H9 (cell line): ENCODE measurements at regions not wholly inside any gene's neighbourhood (a gene's known extent, or its start where the extent isn't known, plus 50 kb on each side); places are given as distances from the start of the nearest gene placed in this dataset.

Source experiments
- DNase-seq: peaks from one replicate; pipeline ENCODE4 v3.0.0-alpha.2; 2017
- H2AFZ ChIP-seq: one replicate; pipeline ENCODE4 v1.6.1; 2013; ENCODE audit warnings: mild to moderate bottlenecking, low read length, control low read depth, moderate library complexity
- H2AK5ac ChIP-seq: 2 replicates; pipeline ENCODE4 v1.6.1; 2013; ENCODE audit warnings: low read length, control low read depth, mixed read lengths; ENCODE audit not compliant: insufficient read length
- H2BK120ac ChIP-seq: one replicate; pipeline ENCODE4 v1.6.1; 2013; ENCODE audit warnings: low read depth, mild to moderate bottlenecking, low read length, control low read depth, inconsistent platforms; ENCODE audit not compliant: poor library complexity, severe bottlenecking
- H2BK12ac ChIP-seq: 2 replicates; pipeline ENCODE4 v1.6.1; 2013; ENCODE audit warnings: low read length, control low read depth, mixed read lengths, low read depth; ENCODE audit not compliant: insufficient read length
- H2BK15ac ChIP-seq: 2 replicates; pipeline ENCODE4 v1.6.1; 2013; ENCODE audit warnings: low read depth, low read length, control low read depth
- H2BK20ac ChIP-seq: one replicate; pipeline ENCODE4 v1.6.1; 2013; ENCODE audit warnings: low read depth, mild to moderate bottlenecking, low read length, control low read depth, inconsistent platforms; ENCODE audit not compliant: poor library complexity, severe bottlenecking
- H2BK5ac ChIP-seq: 2 replicates; pipeline ENCODE4 v1.6.1; 2013; ENCODE audit warnings: low read length, control low read depth, mixed read lengths; ENCODE audit not compliant: insufficient read length
- H3K14ac ChIP-seq: 2 replicates; pipeline ENCODE4 v1.6.1; 2013; ENCODE audit warnings: low read length, control low read depth; ENCODE audit not compliant: insufficient read depth
- H3K18ac ChIP-seq: 2 replicates; pipeline ENCODE4 v1.6.1; 2013; ENCODE audit warnings: low read depth, mild to moderate bottlenecking, mixed read lengths, low read length, control low read depth; ENCODE audit not compliant: insufficient read length
- H3K23ac ChIP-seq: 2 replicates; pipeline ENCODE4 v1.6.1; 2013; ENCODE audit warnings: low read length, control low read depth, mixed read lengths, low read depth; ENCODE audit not compliant: insufficient read length
- H3K23me2 ChIP-seq: 2 replicates; pipeline ENCODE4 v1.6.1; 2013; ENCODE audit warnings: low read depth, mild to moderate bottlenecking, mixed read lengths, low read length, control low read depth; ENCODE audit not compliant: insufficient read length, poor library complexity, severe bottlenecking
- H3K27ac ChIP-seq: 2 replicates; pipeline ENCODE4 v1.5.1; 2013; ENCODE audit warnings: low read length, control low read depth, mixed read lengths, low read depth; ENCODE audit not compliant: insufficient read length
- H3K27me3 ChIP-seq: 2 replicates; pipeline ENCODE4 v1.6.1; 2013; ENCODE audit warnings: low read length, control low read depth, inconsistent platforms; ENCODE audit not compliant: insufficient read depth
- H3K4ac ChIP-seq: 2 replicates; pipeline ENCODE4 v1.6.1; 2013; ENCODE audit warnings: low read depth, mild to moderate bottlenecking, control low read depth, inconsistent platforms, low read length, moderate library complexity
- H3K4me1 ChIP-seq: 2 replicates; pipeline ENCODE4 v1.6.1; 2013; ENCODE audit warnings: low read length, control low read depth, inconsistent platforms; ENCODE audit not compliant: insufficient read depth
- H3K4me2 ChIP-seq: 2 replicates; pipeline ENCODE4 v1.6.1; 2013; ENCODE audit warnings: low read length, control low read depth, mixed read lengths; ENCODE audit not compliant: insufficient read length, insufficient read depth
- H3K56ac ChIP-seq: 2 replicates; pipeline ENCODE4 v1.6.1; 2013; ENCODE audit warnings: low read depth, mild to moderate bottlenecking, mixed read lengths, low read length, control low read depth; ENCODE audit not compliant: insufficient read length
- H3K79me1 ChIP-seq: 2 replicates; pipeline ENCODE4 v1.6.1; 2013; ENCODE audit warnings: low read depth, mild to moderate bottlenecking, moderate library complexity, low read length, control low read depth, inconsistent platforms; ENCODE audit not compliant: insufficient read depth, poor library complexity, severe bottlenecking
- H3K79me2 ChIP-seq: 2 replicates; pipeline ENCODE4 v1.6.1; 2013; ENCODE audit warnings: low read length, control low read depth, inconsistent platforms; ENCODE audit not compliant: insufficient read depth
- H3K9ac ChIP-seq: 2 replicates; pipeline ENCODE4 v1.6.1; 2013; ENCODE audit warnings: low read length, control low read depth, mixed read lengths; ENCODE audit not compliant: insufficient read length; ENCODE audit errors: extremely low read depth
- H3K9me3 ChIP-seq: one replicate; pipeline ENCODE4 v1.6.1; 2013; ENCODE audit warnings: low read depth, low read length, inconsistent platforms; ENCODE audit not compliant: control insufficient read depth
- H3T11ph ChIP-seq: one replicate; pipeline ENCODE4 v1.6.1; 2013; ENCODE audit warnings: mild to moderate bottlenecking, low read length, control low read depth, inconsistent platforms
- H4K20me1 ChIP-seq: one replicate; pipeline ENCODE4 v1.6.1; 2013; ENCODE audit not compliant: control insufficient read depth, insufficient read length, insufficient read depth
- H4K5ac ChIP-seq: 2 replicates; pipeline ENCODE4 v1.6.1; 2013; ENCODE audit warnings: low read depth, mild to moderate bottlenecking, mixed read lengths, low read length, control low read depth; ENCODE audit not compliant: insufficient read length
- H4K8ac ChIP-seq: replicated peaks from 2 replicates; pipeline ENCODE4 v1.6.1; 2013; ENCODE audit warnings: low read length, control low read depth, mixed read lengths, low read depth; ENCODE audit not compliant: insufficient read length
- H4K91ac ChIP-seq: 2 replicates; pipeline ENCODE4 v1.6.1; 2013; ENCODE audit warnings: low read depth, mild to moderate bottlenecking, moderate library complexity, mixed read lengths, low read length, control low read depth; ENCODE audit not compliant: insufficient read length
- H3K27ac Mint-ChIP-seq, 3 experiments: 2 replicates in 2 of 3; 3 replicates in 1 of 3; pipeline ENCODE4 v1.8.0; 2020 to 2021; ENCODE audit warnings: mixed read lengths in 3 of 3, mild to moderate bottlenecking in 1 of 3, moderate library complexity in 1 of 3
- H3K27me3 Mint-ChIP-seq: 2 replicates; pipeline ENCODE4 v1.8.0; 2021; ENCODE audit warnings: low read depth, mild to moderate bottlenecking, moderate library complexity, mixed read lengths
- H3K36me3 Mint-ChIP-seq, 3 experiments: 2 replicates in 2 of 3; 3 replicates in 1 of 3; pipeline ENCODE4 v1.8.0; 2020 to 2021; ENCODE audit warnings: low read depth in 3 of 3, mixed read lengths in 3 of 3; ENCODE audit not compliant: insufficient read depth in 1 of 3
- H3K4me1 Mint-ChIP-seq, 2 experiments: 2 replicates each; pipeline ENCODE4 v1.8.0; 2020; ENCODE audit warnings: mixed read lengths in 2 of 2
- H3K4me3 Mint-ChIP-seq, 2 experiments: 2 replicates in 1 of 2; 3 replicates in 1 of 2; pipeline ENCODE4 v1.8.0; 2020 to 2021; ENCODE audit warnings: mild to moderate bottlenecking in 2 of 2, mixed read lengths in 2 of 2, moderate library complexity in 1 of 2
- H3K9me3 Mint-ChIP-seq, 2 experiments: 2 replicates in 1 of 2; 3 replicates in 1 of 2; pipeline ENCODE4 v1.8.0; 2020; ENCODE audit warnings: mild to moderate bottlenecking in 2 of 2, mixed read lengths in 2 of 2, moderate library complexity in 1 of 2
- CTCF ChIP-seq: fragments of 200-600 bp; sonication (generic); conservative IDR thresholded peaks from 3 replicates; pipeline ENCODE4 v1.8.0; 2021; ENCODE audit warnings: antibody characterized with exemption, mild to moderate bottlenecking
- WGBS: extraction: QIAGEN DNeasy Blood & Tissue Kit; methylation state at CpG from one replicate; pipeline ENCODE4 v1.1.7; 2013; ENCODE audit warnings: missing lambda C conversion rate, low lambda C conversion rate, mixed read lengths; ENCODE audit not compliant: insufficient read length; ENCODE audit errors: extremely low coverage; 5-methylcytosine and 5-hydroxymethylcytosine counted together

DNA sequence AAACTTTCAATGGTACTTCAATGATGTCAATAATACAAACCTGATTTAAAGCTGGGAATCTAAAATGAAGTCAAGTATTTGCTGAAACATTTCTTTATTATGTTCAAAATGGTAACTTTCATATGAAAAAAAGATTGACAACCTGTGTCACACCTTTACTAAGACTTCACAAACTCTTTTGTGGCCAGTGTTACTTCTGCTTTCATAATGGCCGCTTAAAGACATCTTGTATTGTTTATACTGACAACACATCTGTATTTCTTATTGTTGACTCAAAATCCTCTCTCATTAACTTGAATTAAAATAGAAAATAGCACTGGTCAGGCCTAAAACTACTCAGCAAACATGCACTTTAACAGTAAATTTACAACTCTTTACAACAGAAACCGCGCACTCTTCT lies 312.3 kb upstream of the CNTN6 start:
- no peaks in the 10 kb centered on the region for H3K27me3 Mint-ChIP-seq
- Histone ChIP-seq H2AFZ (no peak overlapping the region), H2AK5ac (no peak overlapping the region), H3T11ph (no peak overlapping the region), H3K4me1 (no peaks in the 10 kb centered on the region), H3K27me3 (no peaks in the 10 kb centered on the region), H3K4me2 (no peak overlapping the region), H3K23me2 (no peaks in the 10 kb centered on the region), H2BK120ac (no peak overlapping the region), H4K5ac (no peak overlapping the region), H3K56ac (no peak overlapping the region), H2BK5ac (no peak overlapping the region), H3K79me2 (no peaks in the 10 kb centered on the region), H2BK20ac (no peak overlapping the region), H3K23ac (no peak overlapping the region), H2BK15ac (no peak overlapping the region), H3K9ac (no peak overlapping the region), H3K9me3 (no peaks in the 10 kb centered on the region), H3K14ac (no peak overlapping the region), H2BK12ac (no peak overlapping the region), H4K91ac (no peak overlapping the region), H3K4ac (no peak overlapping the region), H4K8ac (no peak overlapping the region), H4K20me1 (no peaks in the 10 kb centered on the region), H3K18ac (no peak overlapping the region), H3K27ac (no peak overlapping the region), H3K79me1 (no peaks in the 10 kb centered on the region)
- H3K36me3 Mint-ChIP-seq, result no peaks in the 10 kb centered on the region
- TF ChIP-seq CTCF, result no peak
- H3K4me3 Mint-ChIP-seq, result no peak overlapping the region
- no peaks in the 10 kb centered on the region for H3K4me1 Mint-ChIP-seq
- H3K27ac Mint-ChIP-seq, result no peak overlapping the region
- no peaks in the 10 kb centered on the region for H3K9me3 Mint-ChIP-seq
- no CpG with 5 or more reads among the region's 3 CpGs for WGBS
- DNase-seq, result no peak
